ENCODE measurements at regions not wholly inside any gene's neighbourhood (a gene's known extent, or its start where the extent isn't known, plus 50 kb on each side); places are given as distances from the start of the nearest gene placed in this dataset.

DNA sequence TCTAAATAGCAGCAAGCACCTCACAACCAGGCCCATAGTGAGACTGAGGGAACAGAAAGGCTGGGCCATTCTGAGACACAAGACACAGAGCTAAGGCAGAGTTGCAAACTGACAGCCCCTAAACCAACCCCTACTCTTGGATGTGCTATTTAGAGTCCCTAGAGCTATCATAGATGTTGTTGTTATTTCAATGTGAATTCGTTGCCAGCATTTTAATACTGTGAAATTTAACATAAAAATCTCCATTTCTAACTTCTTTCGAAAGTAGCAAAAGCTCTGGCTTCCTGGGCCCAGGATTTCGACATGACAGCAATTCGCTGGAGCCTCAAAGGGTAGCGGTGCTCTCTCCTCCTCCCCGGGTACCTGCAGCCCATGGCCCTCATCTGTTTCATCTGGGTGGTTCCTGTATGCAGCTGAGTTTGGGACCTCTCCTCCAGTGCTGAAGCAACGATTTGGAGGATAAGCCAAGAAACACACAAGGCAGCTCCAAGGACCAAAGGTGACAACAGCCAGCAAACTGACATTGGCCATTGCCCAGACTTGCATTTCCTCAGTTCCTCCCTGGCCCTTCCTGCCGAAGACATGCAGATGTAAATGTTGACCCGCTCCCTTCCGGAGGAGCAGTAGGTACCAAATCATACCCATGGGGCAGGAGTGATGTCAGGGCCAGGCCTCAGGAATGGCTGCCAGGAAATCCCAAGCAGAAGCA is 254.4 kb upstream of the NCKAP5 start:
- TF ChIP-seq, protein P1, sequence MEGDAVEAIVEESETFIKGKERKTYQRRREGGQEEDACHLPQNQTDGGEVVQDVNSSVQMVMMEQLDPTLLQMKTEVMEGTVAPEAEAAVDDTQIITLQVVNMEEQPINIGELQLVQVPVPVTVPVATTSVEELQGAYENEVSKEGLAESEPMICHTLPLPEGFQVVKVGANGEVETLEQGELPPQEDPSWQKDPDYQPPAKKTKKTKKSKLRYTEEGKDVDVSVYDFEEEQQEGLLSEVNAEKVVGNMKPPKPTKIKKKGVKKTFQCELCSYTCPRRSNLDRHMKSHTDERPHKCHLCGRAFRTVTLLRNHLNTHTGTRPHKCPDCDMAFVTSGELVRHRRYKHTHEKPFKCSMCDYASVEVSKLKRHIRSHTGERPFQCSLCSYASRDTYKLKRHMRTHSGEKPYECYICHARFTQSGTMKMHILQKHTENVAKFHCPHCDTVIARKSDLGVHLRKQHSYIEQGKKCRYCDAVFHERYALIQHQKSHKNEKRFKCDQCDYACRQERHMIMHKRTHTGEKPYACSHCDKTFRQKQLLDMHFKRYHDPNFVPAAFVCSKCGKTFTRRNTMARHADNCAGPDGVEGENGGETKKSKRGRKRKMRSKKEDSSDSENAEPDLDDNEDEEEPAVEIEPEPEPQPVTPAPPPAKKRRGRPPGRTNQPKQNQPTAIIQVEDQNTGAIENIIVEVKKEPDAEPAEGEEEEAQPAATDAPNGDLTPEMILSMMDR (conservative IDR thresholded peaks at IDR 0.05) = no peak
- H2AFZ ChIP-seq (ENCODE audit: low read length) = no peak overlapping the region
- no peaks in the 10 kb centered on the region for H3K9me3 Mint-ChIP-seq

More for the DNA sequence above, 254.4 kb upstream of the NCKAP5 start:
- Mint-ChIP-seq H3K36me3 (ENCODE audit: insufficient read depth in 1 of 3, low read depth in 3 of 3) (no peaks in the 10 kb centered on the region), H3K4me3 (no peak overlapping the region), H3K27me3 (ENCODE audit: low read depth) (no peaks in the 10 kb centered on the region), H3K27ac (no peak overlapping the region), H3K4me1 (no peaks in the 10 kb centered on the region)
- no peak overlapping the region for H3K14ac ChIP-seq (ENCODE audit: insufficient read depth, low read length)
- no peaks in the 10 kb centered on the region for H3K27me3 ChIP-seq (ENCODE audit: insufficient read depth, low read length)
- H2BK15ac ChIP-seq (ENCODE audit: low read depth, low read length) = no peak overlapping the region
- no peak overlapping the region for H3T11ph ChIP-seq (ENCODE audit: low read length)
- no peaks in the 10 kb centered on the region for H4K20me1 ChIP-seq (ENCODE audit: control insufficient read depth, insufficient read depth, insufficient read length)
- no peak overlapping the region for H3K23ac ChIP-seq (ENCODE audit: insufficient read length, low read depth, low read length)
- no peak overlapping the region for H3K9ac ChIP-seq (ENCODE audit: extremely low read depth, insufficient read length, low read length)
- H2BK5ac ChIP-seq (ENCODE audit: insufficient read length, low read length) = no peak overlapping the region
- H3K4me1 ChIP-seq (ENCODE audit: insufficient read depth, low read length) = no peaks in the 10 kb centered on the region
- H3K9me3 ChIP-seq (ENCODE audit: control insufficient read depth, low read depth, low read length) = no peaks in the 10 kb centered on the region
- no peak overlapping the region for H3K56ac ChIP-seq (ENCODE audit: insufficient read length, low read depth, low read length)
- H3K4me2 ChIP-seq (ENCODE audit: insufficient read depth, insufficient read length, low read length) = no peak overlapping the region
- no peak overlapping the region for H3K4ac ChIP-seq (ENCODE audit: low read depth, low read length)
- H2BK20ac ChIP-seq (ENCODE audit: low read depth, low read length, poor library complexity, severe bottlenecking) = no peak overlapping the region
- H4K5ac ChIP-seq (ENCODE audit: insufficient read length, low read depth, low read length) = no peak overlapping the region
- WGBS (ENCODE audit: extremely low coverage, insufficient read length, low lambda C conversion rate) = no CpG with 5 or more reads among the region's 10 CpGs
- H3K27ac ChIP-seq (ENCODE audit: insufficient read length, low read depth, low read length) = no peak overlapping the region
- no peak overlapping the region for H2AK5ac ChIP-seq (ENCODE audit: insufficient read length, low read length)
- H3K18ac ChIP-seq (ENCODE audit: insufficient read length, low read depth, low read length) = no peak overlapping the region
- H4K91ac ChIP-seq (ENCODE audit: insufficient read length, low read depth, low read length) = no peak overlapping the region
- DNase-seq = no peak
- no peak overlapping the region for H2BK120ac ChIP-seq (ENCODE audit: low read depth, low read length, poor library complexity, severe bottlenecking)
- H3K79me1 ChIP-seq (ENCODE audit: insufficient read depth, low read depth, low read length, poor library complexity, severe bottlenecking) = no peaks in the 10 kb centered on the region
- H3K23me2 ChIP-seq (ENCODE audit: insufficient read length, low read depth, low read length, poor library complexity, severe bottlenecking) = no peaks in the 10 kb centered on the region
- H2BK12ac ChIP-seq (ENCODE audit: insufficient read length, low read depth, low read length) = no peak overlapping the region
- no peaks in the 10 kb centered on the region for H3K79me2 ChIP-seq (ENCODE audit: insufficient read depth, low read length)
- H4K8ac ChIP-seq (replicated peaks; ENCODE audit: insufficient read length, low read depth, low read length) = no peak overlapping the region
